Glutamatergic neuron (in vitro differentiated cells): ENCODE measurements at regions not wholly inside any gene's neighbourhood (a gene's known extent, or its start where the extent isn't known, plus 50 kb on each side); places are given as distances from the start of the nearest gene placed in this dataset.
"Not testable (repeated sequence)": the region's sequence is repeated elsewhere in the genome, so short reads cannot be mapped to it uniquely, and the experiment has no call there.

Source experiments
- DNase-seq: peaks from one replicate; pipeline ENCODE4 v3.0.0; 2022
- H3K27ac Mint-ChIP-seq: one replicate; pipeline ENCODE4 v1.8.0; 2020; ENCODE audit warnings: mild to moderate bottlenecking, mixed read lengths, inconsistent platforms; ENCODE audit not compliant: unreplicated experiment
- H3K27me3 Mint-ChIP-seq: one replicate; pipeline ENCODE4 v1.8.0; 2020; ENCODE audit warnings: mild to moderate bottlenecking, moderate library complexity, mixed read lengths, inconsistent platforms; ENCODE audit not compliant: unreplicated experiment
- H3K36me3 Mint-ChIP-seq: one replicate; pipeline ENCODE4 v1.8.0; 2020; ENCODE audit warnings: mild to moderate bottlenecking, mixed read lengths, inconsistent platforms; ENCODE audit not compliant: unreplicated experiment
- H3K4me1 Mint-ChIP-seq: one replicate; pipeline ENCODE4 v1.8.0; 2020; ENCODE audit warnings: mild to moderate bottlenecking, low read depth, mixed read lengths, inconsistent platforms; ENCODE audit not compliant: unreplicated experiment
- H3K4me3 Mint-ChIP-seq: one replicate; pipeline ENCODE4 v1.8.0; 2020; ENCODE audit warnings: mild to moderate bottlenecking, mixed read lengths, inconsistent platforms; ENCODE audit not compliant: unreplicated experiment
- H3K9me3 Mint-ChIP-seq: one replicate; pipeline ENCODE4 v1.8.0; 2020; ENCODE audit warnings: mild to moderate bottlenecking, moderate library complexity, mixed read lengths, inconsistent platforms; ENCODE audit not compliant: unreplicated experiment
- TF ChIP-seq, protein P1 (sequence below): fragments of 200-600 bp; sonication (generic); IDR thresholded peaks from one replicate; pipeline ENCODE4 v1.5.0; 2021; ENCODE audit not compliant: partially characterized antibody, unreplicated experiment

GRCh38 chr18:78487649-78488048, 492.0 kb upstream of the SALL3 start:
- DNase-seq: no peak
- H3K27ac Mint-ChIP-seq: no peak overlapping the region
- H3K9me3 Mint-ChIP-seq: peaks cover 7% of the 10 kb centered on the region
- no peaks in the 10 kb centered on the region for H3K36me3 Mint-ChIP-seq
- no peak overlapping the region for H3K4me3 Mint-ChIP-seq
- peaks cover 3% of the 10 kb centered on the region for H3K27me3 Mint-ChIP-seq
- H3K4me1 Mint-ChIP-seq: no peaks in the 10 kb centered on the region
- TF ChIP-seq, protein P1, sequence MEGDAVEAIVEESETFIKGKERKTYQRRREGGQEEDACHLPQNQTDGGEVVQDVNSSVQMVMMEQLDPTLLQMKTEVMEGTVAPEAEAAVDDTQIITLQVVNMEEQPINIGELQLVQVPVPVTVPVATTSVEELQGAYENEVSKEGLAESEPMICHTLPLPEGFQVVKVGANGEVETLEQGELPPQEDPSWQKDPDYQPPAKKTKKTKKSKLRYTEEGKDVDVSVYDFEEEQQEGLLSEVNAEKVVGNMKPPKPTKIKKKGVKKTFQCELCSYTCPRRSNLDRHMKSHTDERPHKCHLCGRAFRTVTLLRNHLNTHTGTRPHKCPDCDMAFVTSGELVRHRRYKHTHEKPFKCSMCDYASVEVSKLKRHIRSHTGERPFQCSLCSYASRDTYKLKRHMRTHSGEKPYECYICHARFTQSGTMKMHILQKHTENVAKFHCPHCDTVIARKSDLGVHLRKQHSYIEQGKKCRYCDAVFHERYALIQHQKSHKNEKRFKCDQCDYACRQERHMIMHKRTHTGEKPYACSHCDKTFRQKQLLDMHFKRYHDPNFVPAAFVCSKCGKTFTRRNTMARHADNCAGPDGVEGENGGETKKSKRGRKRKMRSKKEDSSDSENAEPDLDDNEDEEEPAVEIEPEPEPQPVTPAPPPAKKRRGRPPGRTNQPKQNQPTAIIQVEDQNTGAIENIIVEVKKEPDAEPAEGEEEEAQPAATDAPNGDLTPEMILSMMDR: no peak

- DNase-seq: no peak
Observed at GRCh38 chr18:78492064-78492812, 487.4 kb upstream of the SALL3 start.

GRCh38 chr18:78492813-78493371, 486.7 kb upstream of the SALL3 start:
- TF ChIP-seq, protein P1: no peak
- no peak overlapping the region for H3K4me3 Mint-ChIP-seq
- H3K36me3 Mint-ChIP-seq: no peaks in the 10 kb centered on the region
- H3K27ac Mint-ChIP-seq: no peak overlapping the region
- H3K4me1 Mint-ChIP-seq: no peaks in the 10 kb centered on the region
- no peak for DNase-seq
- peaks cover 2% of the 10 kb centered on the region for H3K27me3 Mint-ChIP-seq
- H3K9me3 Mint-ChIP-seq: peaks cover 4% of the 10 kb centered on the region

More at GRCh38 chr18:78492064-78492812, 487.4 kb upstream of the SALL3 start:
- TF ChIP-seq, protein P1: no peak
- no peak overlapping the region for H3K4me3 Mint-ChIP-seq
- peaks cover 5% of the 10 kb centered on the region for H3K27me3 Mint-ChIP-seq
- H3K9me3 Mint-ChIP-seq: peaks cover 4% of the 10 kb centered on the region
- H3K27ac Mint-ChIP-seq: no peak overlapping the region
- no peaks in the 10 kb centered on the region for H3K36me3 Mint-ChIP-seq
- H3K4me1 Mint-ChIP-seq: no peaks in the 10 kb centered on the region

DNA sequence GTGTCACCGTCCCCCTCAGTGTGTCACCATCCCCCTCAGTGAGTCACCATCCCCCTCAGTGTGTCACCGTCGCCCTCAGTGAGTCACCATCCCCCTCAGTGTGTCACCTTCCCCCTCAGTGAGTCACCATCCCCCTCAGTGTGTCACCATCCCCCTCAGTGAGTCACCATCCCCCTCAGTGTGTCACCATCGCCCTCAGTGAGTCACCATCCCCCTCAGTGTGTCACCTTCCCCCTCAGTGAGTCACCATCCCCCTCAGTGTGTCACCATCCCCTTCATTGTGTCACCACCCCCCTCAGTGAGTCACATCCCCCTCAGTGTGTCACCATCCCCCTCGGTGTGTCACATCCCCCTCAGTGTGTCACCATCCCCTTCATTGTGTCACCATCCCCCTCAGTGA, 486.1 kb upstream of the SALL3 start:
- not testable (repeated sequence) for DNase-seq, H3K4me1 Mint-ChIP-seq, H3K27ac Mint-ChIP-seq, H3K36me3 Mint-ChIP-seq, H3K9me3 Mint-ChIP-seq, H3K4me3 Mint-ChIP-seq, H3K27me3 Mint-ChIP-seq

DNA sequence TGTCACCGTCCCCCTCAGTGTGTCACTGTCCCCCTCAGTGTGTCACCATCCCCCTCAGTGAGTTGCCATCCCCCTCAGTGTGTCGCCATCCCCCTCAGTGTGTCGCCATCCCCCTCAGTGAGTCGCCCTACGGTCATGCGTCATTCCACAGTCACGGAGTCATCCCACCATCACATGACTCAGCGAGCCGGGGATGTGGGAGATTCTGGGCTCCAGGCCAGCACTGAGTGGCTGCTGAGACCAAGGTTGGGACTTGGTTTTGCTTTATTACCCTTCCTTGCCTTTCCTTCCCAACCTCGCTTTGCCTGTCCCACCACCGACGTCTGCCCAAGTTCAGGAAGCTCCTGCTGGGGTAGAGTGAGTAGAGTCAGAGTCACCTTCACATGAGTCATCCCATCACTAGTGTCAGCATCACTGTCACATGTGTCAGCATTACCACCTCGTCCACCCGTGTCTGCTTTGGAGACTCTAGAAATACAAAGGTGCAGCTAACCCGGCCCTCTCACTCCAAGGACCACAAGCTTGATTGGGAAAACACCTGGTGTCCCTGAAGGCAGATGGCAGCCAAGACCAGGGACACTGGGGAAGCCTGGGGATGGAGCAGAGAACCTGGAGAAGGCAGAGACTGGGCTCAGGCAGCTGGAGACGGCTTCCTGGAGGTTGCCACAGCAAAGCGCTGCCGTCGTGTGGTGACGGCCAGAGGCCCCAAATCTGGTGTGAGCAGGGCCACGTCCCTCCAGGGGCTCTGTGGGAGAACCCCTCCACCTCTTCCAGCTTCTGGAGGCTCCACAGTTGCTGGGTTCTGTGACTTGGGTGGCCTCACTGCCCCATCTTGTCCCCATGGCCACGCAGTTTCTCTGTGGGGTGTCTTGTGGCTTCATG, 485.2 kb upstream of the SALL3 start:
- H3K36me3 Mint-ChIP-seq: no peaks in the 10 kb centered on the region
- peaks cover 4% of the 10 kb centered on the region for H3K9me3 Mint-ChIP-seq
- H3K27me3 Mint-ChIP-seq: peaks cover 4% of the 10 kb centered on the region
- H3K27ac Mint-ChIP-seq: no peak overlapping the region
- DNase-seq: no peak
- no peak overlapping the region for H3K4me3 Mint-ChIP-seq
- TF ChIP-seq, protein P1: no peak
- H3K4me1 Mint-ChIP-seq: no peaks in the 10 kb centered on the region
